Liver (tissue), 8 donors: ENCODE measurements at regions not wholly inside any gene's neighbourhood (a gene's known extent, or its start where the extent isn't known, plus 50 kb on each side); places are given as distances from the start of the nearest gene placed in this dataset.

ENCODE experiments used
- DNase-seq: peaks from one replicate; pipeline ENCODE4 v3.0.0-alpha.2; 2017; ENCODE audit warnings: low spot score
- H3K27ac ChIP-seq, 2 donors: one replicate each; pipeline ENCODE4 v1.7.0; 2013; ENCODE audit warnings: inconsistent platforms in 2 of 2, low read length in 2 of 2, control low read depth in 1 of 2, low read depth in 1 of 2, mild to moderate bottlenecking in 1 of 2
- H3K27me3 ChIP-seq, 4 donors: one replicate each; pipeline versions ENCODE4 v1.6.1 to v1.7.0; 2013; ENCODE audit warnings: low read length in 3 of 4, inconsistent platforms in 1 of 4, mild to moderate bottlenecking in 1 of 4, moderate library complexity in 1 of 4; ENCODE audit not compliant: control insufficient read depth in 4 of 4, insufficient read depth in 4 of 4
- H3K36me3 ChIP-seq, 4 donors: one replicate each; pipeline versions ENCODE4 v1.6.1 to v1.7.0; 2013; ENCODE audit warnings: low read length in 3 of 4, mild to moderate bottlenecking in 3 of 4, low read depth in 1 of 4, moderate library complexity in 1 of 4; ENCODE audit not compliant: control insufficient read depth in 4 of 4, insufficient read depth in 3 of 4
- H3K4me1 ChIP-seq, 4 donors: one replicate each; pipeline versions ENCODE4 v1.6.1 to v1.7.0; 2013; ENCODE audit warnings: low read length in 3 of 4, mild to moderate bottlenecking in 3 of 4, moderate library complexity in 1 of 4; ENCODE audit not compliant: control insufficient read depth in 4 of 4, insufficient read depth in 4 of 4
- H3K4me3 ChIP-seq, 3 donors: one replicate each; pipeline versions ENCODE4 v1.6.1 to v1.7.0; 2013; ENCODE audit warnings: low read length in 3 of 3, control low read depth in 1 of 3, low read depth in 1 of 3, mild to moderate bottlenecking in 1 of 3
- H3K9ac ChIP-seq, 2 donors: one replicate each; pipeline ENCODE4 v1.7.0; 2013; ENCODE audit warnings: low read length in 2 of 2, mild to moderate bottlenecking in 2 of 2, moderate library complexity in 2 of 2, control low read depth in 1 of 2, low read depth in 1 of 2
- H3K9me3 ChIP-seq, 4 donors: one replicate each; pipeline versions ENCODE4 v1.6.1 to v1.7.0; 2013; ENCODE audit warnings: low read length in 3 of 4; ENCODE audit not compliant: control insufficient read depth in 4 of 4
- CTCF ChIP-seq: fragments of 150-350 bp; IDR thresholded peaks from 2 replicates; pipeline ENCODE4 v1.5.1; 2017; ENCODE audit warnings: improper control_type of control experiment, low read depth, low read length; ENCODE audit not compliant: missing input control
- EGR1 ChIP-seq, 2 donors: IDR thresholded peaks; 2 replicates each; pipeline ENCODE4 v1.6.1; 2016 to 2018; ENCODE audit warnings: antibody characterized with exemption in 2 of 2, low read depth in 2 of 2
- FOXA1 ChIP-seq: IDR thresholded peaks from 2 replicates; pipeline ENCODE4 v1.6.1; 2016; ENCODE audit warnings: antibody characterized with exemption
- FOXA2 ChIP-seq: IDR thresholded peaks from 2 replicates; pipeline ENCODE4 v1.6.1; 2016; ENCODE audit warnings: antibody characterized with exemption
- GABPA ChIP-seq, 2 donors: IDR thresholded peaks in 1 of 2; conservative IDR thresholded peaks in 1 of 2; 2 replicates each; pipeline ENCODE4 v1.6.1; 2016; ENCODE audit warnings: antibody characterized with exemption in 2 of 2, mild to moderate bottlenecking in 1 of 2, moderate library complexity in 1 of 2
- HNF4A ChIP-seq, 2 donors: conservative IDR thresholded peaks; 2 replicates each; pipeline ENCODE4 v1.6.1; 2016; ENCODE audit warnings: antibody characterized with exemption in 2 of 2, mild to moderate bottlenecking in 2 of 2
- HNF4G ChIP-seq: IDR thresholded peaks from 2 replicates; pipeline ENCODE4 v1.6.1; 2016; ENCODE audit warnings: antibody characterized with exemption
- JUND ChIP-seq, 2 donors: IDR thresholded peaks; 2 replicates each; pipeline ENCODE4 v1.6.1; 2016; ENCODE audit warnings: antibody characterized with exemption in 2 of 2
- MAX ChIP-seq: IDR thresholded peaks from 2 replicates; pipeline ENCODE4 v1.6.1; 2016; ENCODE audit warnings: antibody characterized with exemption
- NR2F2 ChIP-seq: IDR thresholded peaks from 2 replicates; pipeline ENCODE4 v1.6.1; 2016; ENCODE audit warnings: antibody characterized with exemption
- RAD21 ChIP-seq, 2 donors: IDR thresholded peaks; 2 replicates each; pipeline ENCODE4 v1.6.1; 2016; ENCODE audit warnings: antibody characterized with exemption in 2 of 2, mild to moderate bottlenecking in 2 of 2
- REST ChIP-seq: IDR thresholded peaks from 2 replicates; pipeline ENCODE4 v1.6.1; 2016; ENCODE audit warnings: antibody characterized with exemption, mild to moderate bottlenecking
- RXRA ChIP-seq, 2 donors: IDR thresholded peaks; 2 replicates each; pipeline ENCODE4 v1.6.1; 2017 to 2018; ENCODE audit warnings: antibody characterized with exemption in 2 of 2, mild to moderate bottlenecking in 1 of 2
- SP1 ChIP-seq: IDR thresholded peaks from 2 replicates; pipeline ENCODE4 v1.6.1; 2018; ENCODE audit warnings: antibody characterized with exemption, mild to moderate bottlenecking
- TAF1 ChIP-seq: conservative IDR thresholded peaks from 2 replicates; pipeline ENCODE4 v1.6.1; 2016; ENCODE audit warnings: antibody characterized with exemption, mild to moderate bottlenecking
- YY1 ChIP-seq: IDR thresholded peaks from 2 replicates; pipeline ENCODE4 v1.6.1; 2016; ENCODE audit warnings: antibody characterized with exemption, mild to moderate bottlenecking
- WGBS: extraction: QIAGEN DNeasy Blood & Tissue Kit; methylation state at CpG from one replicate; pipeline ENCODE4 v1.1.7; 2013; 5-methylcytosine and 5-hydroxymethylcytosine counted together
- donor health status: healthy.
- donor health status: healthy.
- donor health status: healthy.
- donor health status: healthy.
- donor health status: healthy.

- H3K9me3 ChIP-seq: peaks cover 0 to 3% (median under 1%) of the 10 kb centered on the region in 4 donors
- H3K9ac ChIP-seq: no peak overlapping the region
These were observed 376.4 kb downstream of the KCTD8 start for GRCh38 chr4:44071959-44072955.

GRCh38 chr4:44086753-44087152 lies 361.9 kb downstream of the KCTD8 start:
- no peaks in the 10 kb centered on the region for H3K36me3 ChIP-seq
- DNase-seq: no peak
- no peak overlapping the region for H3K27ac ChIP-seq
- H3K4me3 ChIP-seq: no peak overlapping the region
- H3K9me3 ChIP-seq: no peaks in the 10 kb centered on the region
- no peaks in the 10 kb centered on the region for H3K4me1 ChIP-seq
- H3K27me3 ChIP-seq: no peaks in the 10 kb centered on the region
- no peak overlapping the region for H3K9ac ChIP-seq
- no peak for TF ChIP-seq REST
- TF ChIP-seq SP1: no peak
- no peak for TF ChIP-seq HNF4A (conservative IDR thresholded peaks at IDR 0.05)
- no peak for TF ChIP-seq NR2F2
- no peak for TF ChIP-seq JUND (IDR thresholded peaks at IDR 0.05)
- no peak for TF ChIP-seq CTCF
- TF ChIP-seq RAD21 (IDR thresholded peaks at IDR 0.05): no peak
- TF ChIP-seq GABPA (IDR thresholded peaks at IDR 0.05 in 1 of 2, conservative IDR thresholded peaks at IDR 0.05 in 1 of 2): no peak
- TF ChIP-seq HNF4G: no peak
- no peak for TF ChIP-seq YY1
- TF ChIP-seq FOXA2: no peak
- no peak for TF ChIP-seq EGR1 (IDR thresholded peaks at IDR 0.05; ENCODE audit: low read depth in 2 of 2)
- no peak for TF ChIP-seq RXRA (IDR thresholded peaks at IDR 0.05)
- no peak for TF ChIP-seq TAF1
- no peak for TF ChIP-seq FOXA1

More at GRCh38 chr4:44071959-44072955, 376.4 kb downstream of the KCTD8 start:
- Histone ChIP-seq H3K27me3 (no peaks in the 10 kb centered on the region), H3K4me1 (no peaks in the 10 kb centered on the region), H3K27ac (no peak overlapping the region), H3K4me3 (no peak overlapping the region), H3K36me3 (no peaks in the 10 kb centered on the region)
- 83% methylated on average over 12 of the region's 12 CpGs for WGBS
- TF ChIP-seq SP1 (no peak), FOXA1 (no peak), GABPA (IDR thresholded peaks at IDR 0.05 in 1 of 2, conservative IDR thresholded peaks at IDR 0.05 in 1 of 2) (no peak), RAD21 (IDR thresholded peaks at IDR 0.05) (no peak), EGR1 (IDR thresholded peaks at IDR 0.05; ENCODE audit: low read depth in 2 of 2) (no peak), FOXA2 (no peak), RXRA (IDR thresholded peaks at IDR 0.05) (no peak), REST (no peak), MAX (no peak), YY1 (no peak), HNF4A (conservative IDR thresholded peaks at IDR 0.05) (no peak), HNF4G (no peak)
- DNase-seq: no peak
